HG03103 (cell line): ENCODE measurements at regions not wholly inside any gene's neighbourhood (a gene's known extent, or its start where the extent isn't known, plus 50 kb on each side); places are given as distances from the start of the nearest gene placed in this dataset.

Experiments used
- ATAC-seq: cut with Tn5 transposase; IDR thresholded peaks from one replicate; pipeline ENCODE4 v1.9.1; 2021; ENCODE audit warnings: low read depth; ENCODE audit not compliant: unreplicated experiment

- no peak for ATAC-seq
Observed at GRCh38 chr19:30120860-30121484, 178.9 kb downstream of the URI1 start.

- ATAC-seq, result no peak
Observed at GRCh38 chr19:30122431-30122830, 180.4 kb downstream of the URI1 start.

- no peak for ATAC-seq
Observed at GRCh38 chr19:30123119-30123518, 181.1 kb downstream of the URI1 start.

GRCh38 chr19:30123611-30124010 lies 181.6 kb downstream of the URI1 start:
- ATAC-seq, result no peak

DNA sequence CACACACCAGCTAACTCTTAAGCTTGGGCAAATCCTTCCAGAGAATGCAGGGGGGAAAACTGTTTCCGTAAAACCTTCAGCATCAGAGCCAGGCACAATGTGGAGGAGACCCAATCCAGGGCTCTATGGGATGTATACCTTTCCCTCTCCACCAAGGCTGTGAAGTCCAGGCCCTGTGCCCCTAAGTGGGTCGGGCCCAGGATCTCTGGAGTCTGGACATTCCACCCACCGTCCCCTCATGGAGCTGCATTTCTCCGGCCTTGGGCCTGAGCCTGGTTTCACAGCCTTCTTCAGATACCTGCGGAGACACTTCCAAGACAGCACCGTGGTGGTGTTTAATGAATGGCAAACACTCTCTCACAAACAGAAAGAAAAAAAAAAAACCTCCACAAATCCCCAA lies 186.2 kb downstream of the URI1 start:
- no peak for ATAC-seq

DNA sequence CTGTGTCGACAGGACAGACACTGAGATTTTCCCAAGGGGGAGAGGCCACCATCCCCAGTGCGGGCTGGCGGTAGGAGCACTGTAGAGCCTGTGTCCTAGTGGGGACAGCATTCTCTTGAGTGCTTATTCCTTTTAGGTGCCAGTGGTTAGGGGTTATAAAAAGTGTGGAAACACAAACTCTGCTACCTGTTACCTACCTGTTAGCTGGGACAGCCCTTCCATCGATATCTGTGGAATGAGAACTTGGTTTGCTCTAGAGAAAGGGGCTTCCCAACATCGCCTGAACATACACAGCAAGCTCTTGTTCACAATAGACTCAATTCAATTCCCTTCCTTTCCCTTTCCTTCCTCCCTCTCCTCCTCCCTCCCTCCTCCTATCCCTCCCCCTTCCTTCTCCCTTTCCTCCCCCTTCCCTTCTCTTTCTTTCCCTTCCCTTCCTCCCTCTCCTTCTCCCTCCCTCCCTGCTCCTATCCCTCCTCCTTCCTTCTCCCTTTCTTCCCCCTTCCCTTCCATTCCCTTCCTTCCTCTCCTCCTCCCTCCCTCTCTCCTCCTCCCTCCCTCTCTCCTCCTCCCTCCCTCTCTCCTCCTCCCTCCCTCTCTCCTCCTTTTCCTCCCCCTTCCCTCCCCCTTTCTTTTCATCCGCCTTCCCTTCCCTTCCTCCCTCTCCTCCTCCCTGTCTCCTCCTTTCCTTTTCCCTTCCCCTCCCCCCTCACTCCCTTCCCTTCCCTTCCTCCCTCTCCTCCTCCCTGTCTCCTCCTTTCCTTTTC lies 188.5 kb downstream of the URI1 start:
- ATAC-seq, result no peak

DNA sequence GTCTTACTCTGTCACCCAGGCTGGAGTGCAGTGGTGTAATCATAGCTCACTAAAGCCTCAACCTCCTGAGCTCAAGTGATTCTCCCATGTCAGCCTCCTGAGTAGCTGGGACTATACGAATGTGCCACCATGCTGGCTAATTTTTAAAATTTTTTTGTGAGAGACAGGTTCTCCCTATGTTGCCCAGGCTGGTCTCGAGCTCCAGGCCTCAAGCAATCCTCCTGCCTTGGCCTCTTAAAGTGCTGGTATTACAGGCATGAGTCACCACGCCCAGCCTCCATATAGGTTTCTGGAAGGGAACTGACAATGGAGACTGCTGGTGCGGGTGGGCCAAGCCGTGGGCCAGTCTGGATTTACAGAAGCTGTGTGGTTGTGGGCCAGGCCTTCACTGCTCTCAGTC lies 189.2 kb downstream of the URI1 start:
- no peak for ATAC-seq

- no peak for ATAC-seq
Observed at GRCh38 chr19:30131722-30132291, 189.8 kb downstream of the URI1 start.

GRCh38 chr19:30132343-30133075 lies 190.5 kb downstream of the URI1 start:
- ATAC-seq, result no peak

GRCh38 chr19:30133803-30134202 lies 191.8 kb downstream of the URI1 start:
- no peak for ATAC-seq

DNA sequence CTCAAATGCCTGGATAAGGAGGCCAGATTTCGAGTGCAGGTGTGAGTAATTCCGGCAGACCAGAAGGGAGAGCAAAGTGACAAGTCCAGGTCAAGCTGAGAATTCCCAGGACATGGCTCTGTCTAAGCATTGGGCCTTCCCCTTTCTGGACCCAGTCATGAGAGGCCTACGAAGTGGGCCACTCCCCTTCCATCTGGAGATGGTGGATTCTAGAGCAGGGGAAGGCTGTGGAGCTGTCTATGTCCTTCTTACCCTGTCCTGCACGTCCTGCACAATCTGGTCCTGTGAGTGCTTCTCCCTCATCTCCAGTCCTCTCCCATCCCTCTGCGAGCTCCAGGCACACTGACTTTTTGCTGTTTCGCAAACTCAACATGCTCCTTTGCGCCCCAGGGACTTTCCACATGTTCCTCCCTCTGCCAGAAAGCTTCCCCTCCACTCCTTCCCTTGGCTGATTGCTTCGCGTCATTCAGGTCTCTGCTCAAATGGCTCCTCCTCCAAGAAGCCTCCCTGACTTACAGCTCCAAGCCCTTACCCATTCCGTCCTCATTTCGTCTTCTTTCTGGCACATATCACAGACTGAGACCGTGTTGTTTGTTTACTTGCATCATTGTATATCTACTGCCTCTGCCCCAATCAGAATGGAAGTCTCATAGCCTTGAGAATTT lies 193.2 kb downstream of the URI1 start:
- ATAC-seq, result no peak

- no peak for ATAC-seq
Observed at GRCh38 chr19:30135797-30136196, 193.8 kb downstream of the URI1 start.

- ATAC-seq, result no peak
Observed at GRCh38 chr19:30136611-30137195, 194.7 kb downstream of the URI1 start.

DNA sequence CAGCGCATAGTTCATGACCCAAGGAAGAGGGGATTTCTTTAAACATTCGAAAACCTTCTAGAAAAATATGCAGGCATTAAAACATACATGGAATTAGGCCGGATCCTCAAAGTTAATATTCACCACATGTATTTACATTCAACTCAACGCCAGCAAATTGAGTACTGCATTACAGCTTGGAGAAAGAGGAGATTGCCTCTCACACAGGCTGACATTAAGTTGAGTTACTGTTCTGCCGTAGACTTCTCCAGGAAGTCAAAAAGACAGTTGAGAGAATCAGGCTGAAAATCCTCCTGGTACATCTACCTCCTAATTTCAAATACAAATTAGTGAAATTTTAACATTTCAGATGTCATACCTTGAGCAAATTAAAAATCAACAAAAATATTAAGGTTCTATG lies 195.7 kb downstream of the URI1 start:
- ATAC-seq, result no peak

- no peak for ATAC-seq
Observed at GRCh38 chr19:30144242-30144758, 202.3 kb downstream of the URI1 start.

- no peak for ATAC-seq
Observed at GRCh38 chr19:30144802-30145201, 202.8 kb downstream of the URI1 start.

DNA sequence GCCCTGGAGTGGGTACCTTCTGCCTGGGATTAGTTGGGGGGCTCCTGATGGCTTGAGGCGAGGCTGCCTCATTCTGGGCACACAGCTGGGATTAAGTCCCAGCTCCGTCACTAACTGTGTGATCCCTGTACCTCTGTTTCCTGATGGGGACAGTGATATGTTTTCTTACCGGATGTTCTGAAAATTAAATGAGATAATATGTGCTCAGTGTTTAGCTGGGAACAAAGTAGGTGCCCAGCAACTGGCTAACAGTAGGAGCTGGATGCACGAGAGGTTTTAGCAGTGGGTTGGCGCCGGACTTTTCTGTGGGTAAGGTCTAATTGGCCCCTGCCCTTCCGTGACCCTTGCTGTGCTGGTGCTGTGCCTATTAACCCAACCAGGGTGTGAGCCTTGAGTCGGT lies 203.4 kb downstream of the URI1 start:
- no peak for ATAC-seq

DNA sequence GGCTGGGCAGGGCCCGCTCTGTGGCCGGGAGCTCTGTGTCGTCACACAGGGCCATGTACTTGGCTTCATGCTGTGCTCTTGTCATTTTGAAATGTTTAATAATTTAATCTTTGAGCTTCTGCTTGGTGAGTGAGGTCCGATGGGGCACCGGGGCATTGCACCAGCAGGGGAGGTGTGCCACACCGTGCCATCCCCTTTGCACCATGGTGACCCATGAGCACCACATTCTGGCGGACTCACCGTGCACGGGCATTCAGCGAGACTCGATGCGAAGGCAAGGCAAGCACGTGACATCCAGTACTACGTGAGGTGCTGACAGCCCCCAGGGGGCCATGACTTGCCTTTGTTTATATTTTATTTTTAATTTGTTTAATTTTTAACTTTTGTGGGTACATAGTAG lies 204.3 kb downstream of the URI1 start:
- no peak for ATAC-seq

- ATAC-seq, result no peak
Observed at GRCh38 chr19:30148039-30148790, 206.2 kb downstream of the URI1 start.

DNA sequence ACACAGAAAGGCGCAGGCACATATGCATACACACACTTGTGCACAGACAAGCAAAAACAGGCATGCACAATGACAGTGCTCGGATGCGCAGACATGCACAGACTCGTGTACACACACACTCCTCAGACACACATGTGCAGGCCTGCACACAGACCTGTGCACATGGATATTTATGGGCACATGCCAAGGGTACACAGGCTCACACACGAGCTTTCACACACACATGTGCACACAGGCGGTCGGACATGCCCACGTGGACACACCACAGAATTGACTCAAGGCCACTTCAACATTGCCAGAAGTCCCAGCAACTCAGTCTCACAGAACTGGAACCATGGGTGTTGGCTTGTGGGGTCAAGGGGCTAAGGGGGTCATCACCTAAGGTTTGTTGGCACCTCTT lies 206.8 kb downstream of the URI1 start:
- no peak for ATAC-seq
